Astrocyte (in vitro differentiated cells and primary cell): ENCODE measurements at regions not wholly inside any gene's neighbourhood (a gene's known extent, or its start where the extent isn't known, plus 50 kb on each side); places are given as distances from the start of the nearest gene placed in this dataset.

ENCODE experiments used
- DNase-seq: peaks from one replicate; pipeline ENCODE4 v3.0.0-alpha.2; 2010; ENCODE audit warnings: low read depth
- FAIRE-seq: peaks from 2 replicates; lab custom pipeline; 2011; peaks lifted over from hg19 to GRCh38; lab: Jason Lieb, UNC
- H2AFZ ChIP-seq: 2 replicates; pipeline ENCODE4 v1.6.0; 2012; ENCODE audit warnings: low read depth, low read length, inconsistent platforms
- H3K27ac ChIP-seq: 2 replicates; pipeline ENCODE4 v1.5.1; 2011; ENCODE audit warnings: low read depth, low read length, inconsistent platforms
- H3K27me3 ChIP-seq: 2 replicates; pipeline ENCODE4 v1.6.0; 2011; ENCODE audit warnings: low read length, inconsistent platforms; ENCODE audit not compliant: insufficient read depth
- H3K36me3 ChIP-seq: 2 replicates; pipeline ENCODE4 v1.5.1; 2011; ENCODE audit warnings: low read length, inconsistent platforms; ENCODE audit not compliant: insufficient read depth
- H3K4me1 ChIP-seq: 2 replicates; pipeline ENCODE4 v1.5.1; 2011; ENCODE audit warnings: low read length, inconsistent platforms; ENCODE audit not compliant: insufficient read depth
- H3K4me2 ChIP-seq: 2 replicates; pipeline ENCODE4 v1.6.0; 2012; ENCODE audit warnings: low read length, inconsistent platforms
- H3K4me3 ChIP-seq: 2 replicates; pipeline ENCODE4 v1.5.1; 2011; ENCODE audit warnings: low read depth, mild to moderate bottlenecking, low read length, inconsistent platforms; ENCODE audit not compliant: insufficient read depth
- H3K79me2 ChIP-seq: 2 replicates; pipeline ENCODE4 v1.6.0; 2012; ENCODE audit warnings: mild to moderate bottlenecking, low read length, inconsistent platforms; ENCODE audit not compliant: insufficient read depth
- H3K9ac ChIP-seq: 2 replicates; pipeline ENCODE4 v1.6.0; 2012; ENCODE audit warnings: mild to moderate bottlenecking, low read length, inconsistent platforms
- H3K9me3 ChIP-seq: 2 replicates; pipeline ENCODE4 v1.5.1; 2012; ENCODE audit warnings: low read depth, mild to moderate bottlenecking, low read length, inconsistent platforms; ENCODE audit not compliant: insufficient read depth
- H4K20me1 ChIP-seq: 2 replicates; pipeline ENCODE4 v1.6.0; 2012; ENCODE audit warnings: low read length, inconsistent platforms; ENCODE audit not compliant: insufficient read depth
- H3K27ac Mint-ChIP-seq: one replicate; pipeline ENCODE4 v1.8.0; 2021; ENCODE audit warnings: mild to moderate bottlenecking, mixed read lengths; ENCODE audit not compliant: unreplicated experiment
- H3K27me3 Mint-ChIP-seq: one replicate; pipeline ENCODE4 v1.8.0; 2021; ENCODE audit warnings: low read depth, mixed read lengths; ENCODE audit not compliant: unreplicated experiment
- H3K36me3 Mint-ChIP-seq: one replicate; pipeline ENCODE4 v1.8.0; 2021; ENCODE audit warnings: low read depth, mixed read lengths; ENCODE audit not compliant: unreplicated experiment
- H3K4me1 Mint-ChIP-seq: one replicate; pipeline ENCODE4 v1.8.0; 2021; ENCODE audit warnings: low read depth, mixed read lengths; ENCODE audit not compliant: unreplicated experiment
- H3K4me3 Mint-ChIP-seq: one replicate; pipeline ENCODE4 v1.8.0; 2021; ENCODE audit warnings: mild to moderate bottlenecking, moderate library complexity, mixed read lengths; ENCODE audit not compliant: unreplicated experiment
- H3K9me3 Mint-ChIP-seq: one replicate; pipeline ENCODE4 v1.8.0; 2021; ENCODE audit warnings: mild to moderate bottlenecking, mixed read lengths; ENCODE audit not compliant: unreplicated experiment
- EZH2 ChIP-seq: IDR thresholded peaks from 2 replicates; pipeline ENCODE4 v1.6.1; 2012; ENCODE audit warnings: mild to moderate bottlenecking, low read length, inconsistent platforms; ENCODE audit not compliant: insufficient read depth
- TF ChIP-seq, protein P1 (sequence below): IDR thresholded peaks from 2 replicates; pipeline ENCODE4 v1.5.1; 2011; ENCODE audit warnings: low read depth, mild to moderate bottlenecking, inconsistent platforms, low read length, moderate library complexity; ENCODE audit not compliant: insufficient read depth

- Mint-ChIP-seq H3K4me3 (no peak overlapping the region), H3K4me1 (peaks cover 10% of the 10 kb centered on the region), H3K9me3 (no peaks in the 10 kb centered on the region), H3K27me3 (no peaks in the 10 kb centered on the region), H3K36me3 (no peaks in the 10 kb centered on the region), H3K27ac (no peak overlapping the region)
- no peaks in the 10 kb centered on the region for H3K36me3 ChIP-seq
- no peak overlapping the region for H3K27ac ChIP-seq
- TF ChIP-seq, protein P1, sequence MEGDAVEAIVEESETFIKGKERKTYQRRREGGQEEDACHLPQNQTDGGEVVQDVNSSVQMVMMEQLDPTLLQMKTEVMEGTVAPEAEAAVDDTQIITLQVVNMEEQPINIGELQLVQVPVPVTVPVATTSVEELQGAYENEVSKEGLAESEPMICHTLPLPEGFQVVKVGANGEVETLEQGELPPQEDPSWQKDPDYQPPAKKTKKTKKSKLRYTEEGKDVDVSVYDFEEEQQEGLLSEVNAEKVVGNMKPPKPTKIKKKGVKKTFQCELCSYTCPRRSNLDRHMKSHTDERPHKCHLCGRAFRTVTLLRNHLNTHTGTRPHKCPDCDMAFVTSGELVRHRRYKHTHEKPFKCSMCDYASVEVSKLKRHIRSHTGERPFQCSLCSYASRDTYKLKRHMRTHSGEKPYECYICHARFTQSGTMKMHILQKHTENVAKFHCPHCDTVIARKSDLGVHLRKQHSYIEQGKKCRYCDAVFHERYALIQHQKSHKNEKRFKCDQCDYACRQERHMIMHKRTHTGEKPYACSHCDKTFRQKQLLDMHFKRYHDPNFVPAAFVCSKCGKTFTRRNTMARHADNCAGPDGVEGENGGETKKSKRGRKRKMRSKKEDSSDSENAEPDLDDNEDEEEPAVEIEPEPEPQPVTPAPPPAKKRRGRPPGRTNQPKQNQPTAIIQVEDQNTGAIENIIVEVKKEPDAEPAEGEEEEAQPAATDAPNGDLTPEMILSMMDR: no peak
- no peak for TF ChIP-seq EZH2
- H3K9ac ChIP-seq: no peak overlapping the region
- H4K20me1 ChIP-seq: no peaks in the 10 kb centered on the region
- FAIRE-seq: no peak
- H3K9me3 ChIP-seq: no peaks in the 10 kb centered on the region
- no peak overlapping the region for H2AFZ ChIP-seq
- H3K79me2 ChIP-seq: no peaks in the 10 kb centered on the region
- DNase-seq: no peak
- no peaks in the 10 kb centered on the region for H3K27me3 ChIP-seq
- no peak overlapping the region for H3K4me3 ChIP-seq
- no peaks in the 10 kb centered on the region for H3K4me1 ChIP-seq
- H3K4me2 ChIP-seq: no peak overlapping the region
Observed at GRCh38 chr4:114401483-114401882, 197.1 kb upstream of the UGT8 start.

DNA sequence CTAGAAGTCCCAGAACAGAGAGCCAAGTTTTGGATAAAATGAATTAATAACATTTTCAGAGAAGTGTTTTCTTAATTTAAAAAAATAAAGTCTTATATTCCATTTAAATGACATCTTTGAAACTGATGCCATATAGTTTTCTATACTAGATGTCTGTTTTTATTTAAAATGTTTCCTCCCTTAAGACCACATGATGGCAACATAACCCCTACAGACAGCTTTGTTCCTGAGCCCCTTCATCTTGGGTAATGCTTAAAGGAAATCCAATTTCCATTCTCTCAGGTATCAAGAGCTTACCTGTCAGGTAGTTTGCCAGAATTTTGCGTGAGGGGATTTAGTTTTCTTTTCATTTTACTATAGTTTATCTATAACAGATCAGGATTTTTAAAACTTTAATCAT lies 181.4 kb upstream of the UGT8 start:
- Mint-ChIP-seq H3K9me3 (peaks cover 4% of the 10 kb centered on the region), H3K27me3 (no peaks in the 10 kb centered on the region), H3K4me3 (no peak overlapping the region), H3K27ac (no peak overlapping the region), H3K4me1 (no peaks in the 10 kb centered on the region), H3K36me3 (no peaks in the 10 kb centered on the region)
- H3K4me2 ChIP-seq: no peak overlapping the region
- H3K27me3 ChIP-seq: no peaks in the 10 kb centered on the region
- TF ChIP-seq, protein P1: no peak
- no peaks in the 10 kb centered on the region for H4K20me1 ChIP-seq
- H3K9me3 ChIP-seq: no peaks in the 10 kb centered on the region
- no peaks in the 10 kb centered on the region for H3K4me1 ChIP-seq
- H3K9ac ChIP-seq: no peak overlapping the region
- no peak for DNase-seq
- FAIRE-seq: no peak
- no peaks in the 10 kb centered on the region for H3K79me2 ChIP-seq
- no peak overlapping the region for H2AFZ ChIP-seq
- H3K27ac ChIP-seq: no peak overlapping the region
- no peaks in the 10 kb centered on the region for H3K36me3 ChIP-seq
- H3K4me3 ChIP-seq: no peak overlapping the region

DNA sequence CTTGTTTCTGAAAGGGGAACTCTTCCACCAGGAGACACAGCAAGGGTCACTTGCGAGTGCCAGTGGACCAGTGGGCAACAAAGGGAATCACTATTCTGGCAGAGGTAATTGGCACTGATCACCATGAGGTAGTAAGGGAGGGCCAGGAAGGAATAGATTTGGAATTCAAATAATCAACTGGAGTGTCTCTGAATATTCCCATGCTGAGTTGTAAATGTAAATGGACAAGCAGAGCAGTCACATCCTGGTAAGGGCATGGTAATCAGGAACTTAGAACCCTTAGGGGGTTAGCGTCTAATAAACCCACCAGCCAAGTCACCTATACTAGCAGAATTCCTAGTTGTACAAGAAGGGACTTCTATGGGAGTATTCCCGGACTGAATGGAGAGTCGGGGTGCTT lies 178.5 kb upstream of the UGT8 start:
- Histone ChIP-seq H3K27ac (no peak overlapping the region), H3K27me3 (no peaks in the 10 kb centered on the region), H3K4me3 (no peak overlapping the region), H3K79me2 (no peaks in the 10 kb centered on the region), H2AFZ (no peak overlapping the region), H3K4me2 (no peak overlapping the region), H4K20me1 (no peaks in the 10 kb centered on the region), H3K9me3 (no peaks in the 10 kb centered on the region), H3K9ac (no peak overlapping the region), H3K36me3 (no peaks in the 10 kb centered on the region), H3K4me1 (no peaks in the 10 kb centered on the region)
- Mint-ChIP-seq H3K9me3 (no peaks in the 10 kb centered on the region), H3K27ac (no peak overlapping the region), H3K36me3 (no peaks in the 10 kb centered on the region), H3K4me3 (no peak overlapping the region), H3K4me1 (no peaks in the 10 kb centered on the region), H3K27me3 (no peaks in the 10 kb centered on the region)
- DNase-seq: no peak
- TF ChIP-seq EZH2: no peak
- TF ChIP-seq, protein P1: no peak
- FAIRE-seq: no peak
